Heart left ventricle (tissue), 16 donors: ENCODE measurements at regions not wholly inside any gene's neighbourhood (a gene's known extent, or its start where the extent isn't known, plus 50 kb on each side); places are given as distances from the start of the nearest gene placed in this dataset.

Experiments used
- ATAC-seq, 4 donors: fragments of 200-7000 bp; cut with Tn5 transposase; one replicate each; pipeline ENCODE4 v1.9.1; 2020 to 2022; ENCODE audit warnings: moderate library complexity in 4 of 4, mild to moderate bottlenecking in 3 of 4, moderate number of reproducible peaks in 1 of 4
- DNase-seq, 5 donors: peaks; one replicate each; pipeline ENCODE4 v3.0.0-alpha.2; 2020
- H3K27ac ChIP-seq, 12 donors: fragments of 200-600 bp; sonication (generic) in 4 of 12; one replicate each; pipeline versions ENCODE4 v1.5.0 to v1.8.0; 2016 to 2022; ENCODE audit warnings: mild to moderate bottlenecking in 2 of 12
- H3K27me3 ChIP-seq, 9 donors: fragments of 200-600 bp; sonication (generic) in 2 of 9; one replicate each; pipeline versions ENCODE4 v1.5.1 to v1.8.0; 2016 to 2022; ENCODE audit warnings: mild to moderate bottlenecking in 3 of 9
- H3K36me3 ChIP-seq, 9 donors: fragments of 200-600 bp; sonication (generic) in 2 of 9; one replicate each; pipeline versions ENCODE4 v1.5.0 to v1.8.0; 2018 to 2022; ENCODE audit warnings: mild to moderate bottlenecking in 2 of 9
- H3K4me1 ChIP-seq, 12 donors: fragments of 200-600 bp; sonication (generic) in 4 of 12; one replicate each; pipeline versions ENCODE4 v1.5.0 to v1.8.0; 2016 to 2022; ENCODE audit warnings: mild to moderate bottlenecking in 3 of 12
- H3K4me3 ChIP-seq, 12 donors: fragments of 200-600 bp; sonication (generic) in 4 of 12; one replicate each; pipeline versions ENCODE4 v1.5.0 to v1.8.0; 2017 to 2022; ENCODE audit warnings: mild to moderate bottlenecking in 9 of 12, moderate library complexity in 4 of 12
- H3K9me3 ChIP-seq, 12 donors: fragments of 200-600 bp; sonication (generic) in 4 of 12; one replicate each; pipeline versions ENCODE4 v1.5.0 to v1.8.0; 2016 to 2022; ENCODE audit warnings: mild to moderate bottlenecking in 1 of 12
- CTCF ChIP-seq, 12 donors: fragments of 200-600 bp; sonication (generic) in 4 of 12; IDR thresholded peaks; one replicate each; pipeline versions ENCODE4 v1.5.0 to v1.8.0; 2018 to 2022; ENCODE audit warnings: antibody characterized with exemption in 12 of 12, mild to moderate bottlenecking in 5 of 12
- POLR2A ChIP-seq, 2 donors: fragments of 450-650 bp; IDR thresholded peaks; one replicate each; pipeline ENCODE4 v1.6.1; 2017; ENCODE audit warnings: antibody characterized with exemption in 2 of 2, mild to moderate bottlenecking in 2 of 2, moderate library complexity in 2 of 2
- WGBS, 4 donors: extraction: QIAGEN DNeasy Blood & Tissue Kit in 2 of 4; methylation state at CpG; one replicate each; pipeline versions ENCODE4 v1.1.5 to v1.1.7; 2013 to 2018; 5-methylcytosine and 5-hydroxymethylcytosine counted together
- intact Hi-C, 10 donors: fragments of 100-400 bp; cut with DNase I; formaldehyde crosslinking; loops; one replicate each; pipeline versions ENCODE4 v1.11.1 to v1.14.2; 2022
- donor health status: ischemic (EF 13 %, LVEDD 7.1; RV severe dilation, severe dysfunction).
- donor health status: healthy with polysubstance abuse.
- donor health status: DM: no; HTN: yes; CAD: no.
- donor health status: DM: no; HTN: no; CAD: no.
- donor health status: ischemic (EF 25% LVEDD 6.9; RV normal size, moderate dysfunction).
- donor health status: ischemic (EF 25% LVEDD 5.7; RV mildly dilated, moderate dysfunction).
- donor health status: healthy.
- donor health status: DM: yes; HTN: yes; CAD: no.
- donor health status: ischemic (EF 35%, LVEDD 5.7; RV mildly dilated, moderate dysfunction).
- donor health status: nonischemic (EF 11% LVEDD 7.7; RV severe dilation, severe dysfunction).
- donor health status: DM: yes; HTN: yes; CAD: no.
- donor health status: PGD.
- donor health status: ischemic (EF 29% LVEDD 5.4; RV normal size, mild dysfunction).
- donor health status: nonischemic (EF 23%, LVEDD 6.1; RV moderate dilation, normal function).

DNA sequence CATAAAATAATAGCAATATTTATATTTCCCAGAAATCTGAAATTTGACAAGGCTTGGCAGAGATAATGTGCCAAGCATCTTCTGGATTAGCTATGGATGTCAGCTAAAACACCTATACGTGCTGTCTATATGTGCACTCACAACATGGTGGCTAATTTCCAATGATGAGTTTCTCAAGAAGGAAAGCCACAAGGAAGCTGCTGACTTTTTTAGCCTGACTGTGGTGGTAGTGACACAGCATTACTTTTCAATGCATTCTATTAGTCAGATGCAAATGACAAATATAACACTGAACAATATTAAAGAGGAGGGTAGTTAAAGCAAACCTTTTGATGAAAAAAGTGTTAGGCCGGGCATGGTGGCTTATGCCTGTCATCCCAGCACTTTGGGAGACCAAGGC, 101.7 kb upstream of the CCDC54 start:
- no peak for TF ChIP-seq CTCF (IDR thresholded peaks at IDR 0.05)
- TF ChIP-seq POLR2A (IDR thresholded peaks at IDR 0.05) = no peak
- Histone ChIP-seq H3K9me3 (no peaks in the 10 kb centered on the region), H3K4me1 (peaks cover 0 to 3% (median 0%) of the 10 kb centered on the region in 12 donors), H3K27me3 (no peaks in the 10 kb centered on the region), H3K4me3 (no peak overlapping the region), H3K27ac (no peak overlapping the region), H3K36me3 (no peaks in the 10 kb centered on the region)
- intact Hi-C loops = loop anchor here in 4 of 10 donors (10.0 kb wide), 4 partner anchors 79 to 269 kb away; partner anchors contain the start of gene BBX (in 3 of the 4)
- no peak for ATAC-seq
- WGBS, 4 donors = 84 to 96% (median 94%) methylated on average over 2 of the region's 2 CpGs
- DNase-seq = no peak

- no peaks in the 10 kb centered on the region for H3K27me3 ChIP-seq
- peak; percentile 43 to 88 (median 66) for ATAC-seq
- H3K4me3 ChIP-seq = no peak overlapping the region
- intact Hi-C loops = no loop called here
- WGBS, 4 donors = 30 to 44% (median 39%) methylated on average over 3 of the region's 3 CpGs
- H3K9me3 ChIP-seq = peaks cover 0 to 3% (median 0%) of the 10 kb centered on the region in 12 donors
- no peak for DNase-seq
- H3K27ac ChIP-seq = no peak overlapping the region
- TF ChIP-seq POLR2A (IDR thresholded peaks at IDR 0.05) = no peak
- no peak for TF ChIP-seq CTCF (IDR thresholded peaks at IDR 0.05)
- peaks cover 0 to 17% (median 0%) of the 10 kb centered on the region in 12 donors for H3K4me1 ChIP-seq
- H3K36me3 ChIP-seq = no peaks in the 10 kb centered on the region
These were observed 93.3 kb upstream of the CCDC54 start for GRCh38 chr3:107283948-107284347.

DNA sequence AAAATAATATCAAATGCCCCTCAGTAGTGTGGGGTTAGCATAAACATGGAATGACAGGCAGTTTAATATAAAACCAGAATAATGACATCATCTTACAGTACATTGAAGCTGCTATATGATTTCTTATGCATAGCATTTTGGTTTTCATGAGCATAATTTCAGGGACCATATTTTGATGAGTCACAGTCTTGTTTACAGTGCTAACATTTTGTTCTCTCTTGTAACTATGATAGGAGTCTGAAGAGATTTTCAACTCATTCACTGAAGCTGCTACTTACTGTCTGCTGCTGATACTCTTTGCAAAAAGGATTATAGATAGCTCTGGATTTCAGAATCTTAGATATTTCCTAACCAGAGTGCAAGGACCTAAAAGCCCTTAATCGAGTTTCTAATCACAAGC, 92.6 kb upstream of the CCDC54 start:
- H3K36me3 ChIP-seq = no peaks in the 10 kb centered on the region
- H3K9me3 ChIP-seq = peaks cover 0 to 3% (median 0%) of the 10 kb centered on the region in 12 donors
- intact Hi-C loops = no loop called here
- DNase-seq (no peak), ATAC-seq (peak in 1 of 4 donors; percentile 61)
- no peaks in the 10 kb centered on the region for H3K27me3 ChIP-seq
- 15 to 29% (median 24%) methylated on average over 1 of the region's 1 CpG for WGBS, 4 donors
- peaks cover 0 to 17% (median 0%) of the 10 kb centered on the region in 12 donors for H3K4me1 ChIP-seq
- H3K4me3 ChIP-seq = no peak overlapping the region
- peak overlapping the region in 1 of 12 donors; percentile 10 for H3K27ac ChIP-seq
- TF ChIP-seq POLR2A (IDR thresholded peaks at IDR 0.05) (no peak), CTCF (IDR thresholded peaks at IDR 0.05) (no peak)

- ATAC-seq (no peak), DNase-seq (peak in 1 of 5 donors; percentile 20)
- Histone ChIP-seq H3K27ac (no peak overlapping the region), H3K9me3 (peaks cover 0 to 6% (median 0%) of the 10 kb centered on the region in 12 donors), H3K36me3 (no peaks in the 10 kb centered on the region), H3K4me1 (peaks cover 0 to 17% (median 0%) of the 10 kb centered on the region in 12 donors), H3K27me3 (no peaks in the 10 kb centered on the region), H3K4me3 (no peak overlapping the region)
- intact Hi-C loops = no loop called here
- TF ChIP-seq CTCF (IDR thresholded peaks at IDR 0.05) (no peak), POLR2A (IDR thresholded peaks at IDR 0.05) (no peak)
- 71 to 78% (median 76%) methylated on average over 2 of the region's 2 CpGs for WGBS, 4 donors
These were observed 92.0 kb upstream of the CCDC54 start for GRCh38 chr3:107285197-107285596.
